OCI-LY3 (cell line): ENCODE measurements at regions not wholly inside any gene's neighbourhood (a gene's known extent, or its start where the extent isn't known, plus 50 kb on each side); places are given as distances from the start of the nearest gene placed in this dataset.

Experiments
- H2AFZ ChIP-seq: fragments of 200-600, 300-600 bp; shearing (Covaris generic); 2 replicates; pipeline ENCODE4 v1.6.0; 2014; ENCODE audit warnings: antibody characterized with exemption, low read depth, low read length
- H3K27ac ChIP-seq: fragments of 200-600, 300-600 bp; sonication (generic); 2 replicates; pipeline ENCODE4 v1.5.1; 2014; ENCODE audit warnings: mild to moderate bottlenecking, low read length, moderate library complexity, mixed read lengths
- H3K27me3 ChIP-seq: fragments of 200-600, 300-600 bp; sonication (generic); 2 replicates; pipeline ENCODE4 v1.6.1; 2014; ENCODE audit warnings: low read depth, low read length, mixed read lengths
- H3K36me3 ChIP-seq: fragments of 200-600, 300-600 bp; sonication (generic); replicated peaks from 2 replicates; pipeline ENCODE3; 2014; ENCODE audit warnings: low read depth, low read length, mixed read lengths
- H3K4me1 ChIP-seq: fragments of 300-600, 200-600 bp; sonication (generic); 2 replicates; pipeline ENCODE4 v1.6.1; 2014; ENCODE audit warnings: low read length, mixed read lengths
- H3K4me2 ChIP-seq: fragments of 200-600, 300-600 bp; sonication (generic); 2 replicates; pipeline ENCODE4 v1.6.1; 2014; ENCODE audit warnings: low read length, mixed read lengths
- H3K4me3 ChIP-seq: fragments of 300-600, 200-600 bp; sonication (generic); 2 replicates; pipeline ENCODE4 v1.5.1; 2014; ENCODE audit warnings: antibody characterized with exemption, mild to moderate bottlenecking, low read length, moderate library complexity
- H3K79me2 ChIP-seq: fragments of 300-600, 200-600 bp; shearing (Covaris generic); 2 replicates; pipeline ENCODE4 v1.6.1; 2014; ENCODE audit warnings: mild to moderate bottlenecking, low read length, mixed read lengths
- H3K9ac ChIP-seq: fragments of 300-600, 200-600 bp; shearing (Covaris generic); 2 replicates; pipeline ENCODE4 v1.6.0; 2014; ENCODE audit warnings: mild to moderate bottlenecking, low read length, moderate library complexity
- H3K9me3 ChIP-seq: fragments of 200-600, 300-600 bp; shearing (Covaris generic); 2 replicates; pipeline ENCODE4 v1.6.1; 2014; ENCODE audit warnings: low read length, mixed read lengths; ENCODE audit not compliant: insufficient read depth
- H4K20me1 ChIP-seq: fragments of 200-600, 300-600 bp; sonication (generic); 2 replicates; pipeline ENCODE4 v1.6.1; 2016; ENCODE audit warnings: low read length, mixed read lengths; ENCODE audit not compliant: insufficient read depth
- CTCF ChIP-seq: fragments of 200-600, 300-600 bp; sonication (generic); IDR thresholded peaks from 2 replicates; pipeline ENCODE4 v1.5.1; 2014; ENCODE audit warnings: antibody characterized with exemption, low read length, low read depth
- EZH2phosphoT487 ChIP-seq: fragments of 200-600 bp; shearing (Covaris generic); IDR thresholded peaks from 2 replicates; pipeline ENCODE4 v1.6.1; 2018; ENCODE audit warnings: antibody characterized with exemption, mixed run types, low read depth

- Histone ChIP-seq H4K20me1 (no peaks in the 10 kb centered on the region), H2AFZ (no peak overlapping the region), H3K9ac (no peak overlapping the region), H3K36me3 (no peaks in the 10 kb centered on the region), H3K9me3 (no peaks in the 10 kb centered on the region), H3K4me1 (no peaks in the 10 kb centered on the region), H3K4me2 (no peak overlapping the region), H3K79me2 (no peaks in the 10 kb centered on the region), H3K27ac (no peak overlapping the region), H3K27me3 (no peaks in the 10 kb centered on the region), H3K4me3 (no peak overlapping the region)
- TF ChIP-seq EZH2phosphoT487 (no peak), CTCF (no peak)
Observed at GRCh38 chr14:51460011-51460410, 191.7 kb upstream of the FRMD6 start.

DNA sequence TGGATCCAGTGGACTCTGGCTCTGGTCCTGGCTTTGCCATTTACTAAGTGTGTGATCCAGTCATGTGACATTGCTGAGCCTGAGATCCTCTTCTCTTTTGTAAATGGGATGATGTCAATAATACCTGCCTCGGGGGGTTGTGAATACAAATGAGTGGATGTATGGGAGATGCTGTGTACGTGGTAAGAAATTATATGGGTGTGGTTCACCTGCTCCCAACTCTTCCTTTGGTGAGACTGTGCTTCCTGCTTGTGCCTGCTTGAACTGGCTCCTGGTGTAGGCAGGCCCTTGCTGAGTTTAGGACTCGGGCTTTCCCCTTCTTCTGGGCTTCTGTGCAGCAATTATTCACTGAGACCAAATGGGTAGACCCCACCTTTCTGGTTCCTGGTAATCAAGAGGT, 189.5 kb upstream of the FRMD6 start:
- Histone ChIP-seq H3K4me1 (no peaks in the 10 kb centered on the region), H3K27me3 (no peaks in the 10 kb centered on the region), H3K79me2 (no peaks in the 10 kb centered on the region), H4K20me1 (no peaks in the 10 kb centered on the region), H3K9ac (no peak overlapping the region), H3K4me3 (no peak overlapping the region), H3K27ac (no peak overlapping the region), H3K36me3 (no peaks in the 10 kb centered on the region), H3K9me3 (no peaks in the 10 kb centered on the region), H3K4me2 (no peak overlapping the region), H2AFZ (no peak overlapping the region)
- TF ChIP-seq EZH2phosphoT487: no peak
- no peak for TF ChIP-seq CTCF

GRCh38 chr14:51462706-51463105, 189.0 kb upstream of the FRMD6 start:
- H3K27ac ChIP-seq: no peak overlapping the region

DNA sequence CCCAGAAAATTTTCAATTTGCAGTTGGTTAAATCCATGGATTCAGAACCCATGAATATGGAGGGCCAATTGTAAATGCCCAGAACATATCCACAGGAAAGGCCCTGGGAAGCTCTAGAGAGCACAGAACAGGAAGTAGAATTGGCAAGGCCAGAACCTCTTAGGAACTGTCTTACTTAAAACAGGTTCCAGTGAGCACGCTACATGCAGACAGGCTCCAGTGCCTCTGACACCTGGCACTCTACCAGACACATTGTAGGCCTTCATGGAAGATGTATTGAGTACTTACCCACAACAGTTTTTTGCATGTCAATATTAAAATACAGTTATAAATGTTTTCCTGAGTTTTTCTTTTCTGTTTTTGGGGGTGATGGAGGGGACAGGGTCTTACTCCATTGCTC, 188.2 kb upstream of the FRMD6 start:
- H3K4me3 ChIP-seq: no peak overlapping the region
- no peaks in the 10 kb centered on the region for H3K9me3 ChIP-seq
- no peaks in the 10 kb centered on the region for H4K20me1 ChIP-seq
- H3K27me3 ChIP-seq: no peaks in the 10 kb centered on the region
- no peaks in the 10 kb centered on the region for H3K36me3 ChIP-seq
- no peaks in the 10 kb centered on the region for H3K79me2 ChIP-seq
- H3K4me1 ChIP-seq: peaks cover 1% of the 10 kb centered on the region; the same call in 1 of the 2 replicates
- H2AFZ ChIP-seq: no peak overlapping the region
- H3K27ac ChIP-seq: no peak overlapping the region
- TF ChIP-seq EZH2phosphoT487 (no peak), CTCF (no peak)
- no peak overlapping the region for H3K9ac ChIP-seq
- H3K4me2 ChIP-seq: no peak overlapping the region

More at GRCh38 chr14:51462706-51463105, 189.0 kb upstream of the FRMD6 start:
- H3K4me1 ChIP-seq: no peaks in the 10 kb centered on the region
- no peaks in the 10 kb centered on the region for H4K20me1 ChIP-seq
- H3K36me3 ChIP-seq: no peaks in the 10 kb centered on the region
- no peak overlapping the region for H3K4me3 ChIP-seq
- no peak overlapping the region for H3K9ac ChIP-seq
- H3K79me2 ChIP-seq: no peaks in the 10 kb centered on the region
- H3K27me3 ChIP-seq: no peaks in the 10 kb centered on the region
- no peak overlapping the region for H3K4me2 ChIP-seq
- H3K9me3 ChIP-seq: no peaks in the 10 kb centered on the region
- TF ChIP-seq EZH2phosphoT487: no peak
- TF ChIP-seq CTCF: no peak
- H2AFZ ChIP-seq: no peak overlapping the region
